Eye (tissue), 1 donor: ENCODE measurements at regions not wholly inside any gene's neighbourhood (a gene's known extent, or its start where the extent isn't known, plus 50 kb on each side); places are given as distances from the start of the nearest gene placed in this dataset.

Source experiments
- DNase-seq: peaks from one replicate; pipeline ENCODE4 v3.0.0-alpha.2; 2015

- peak; percentile 84 for DNase-seq
Measured at GRCh38 chr16:85312642-85313525, 200.6 kb upstream of the CIBAR2 start.

- peak; percentile 80 for DNase-seq
Measured at GRCh38 chr16:85313526-85314301, 201.4 kb upstream of the CIBAR2 start.

GRCh38 chr16:85314512-85314971 lies 202.3 kb upstream of the CIBAR2 start:
- DNase-seq: peak; percentile 53

- DNase-seq: no peak
Measured at GRCh38 chr16:85315866-85316265, 203.6 kb upstream of the CIBAR2 start.

- DNase-seq: peak; percentile 87
Measured at GRCh38 chr16:85316321-85316919, 204.1 kb upstream of the CIBAR2 start.

GRCh38 chr16:85316944-85317343 lies 204.7 kb upstream of the CIBAR2 start:
- no peak for DNase-seq

GRCh38 chr16:85317704-85318103 lies 205.4 kb upstream of the CIBAR2 start:
- no peak for DNase-seq

GRCh38 chr16:85319208-85319983 lies 207.1 kb upstream of the CIBAR2 start:
- DNase-seq: no peak

- DNase-seq: no peak
Measured at GRCh38 chr16:85319984-85320440, 207.7 kb upstream of the CIBAR2 start.

- DNase-seq: no peak
Measured at GRCh38 chr16:85320677-85321385, 208.6 kb upstream of the CIBAR2 start.

- peak; percentile 40 for DNase-seq
Measured at GRCh38 chr16:85321509-85322271, 209.4 kb upstream of the CIBAR2 start.

GRCh38 chr16:85323230-85323960 lies 211.1 kb upstream of the CIBAR2 start:
- no peak for DNase-seq

GRCh38 chr16:85323961-85324253 lies 211.6 kb upstream of the CIBAR2 start:
- DNase-seq: no peak

- DNase-seq: no peak
Measured at GRCh38 chr16:85324488-85324887, 212.2 kb upstream of the CIBAR2 start.

GRCh38 chr16:85326113-85326793 lies 214.0 kb upstream of the CIBAR2 start:
- no peak for DNase-seq

- DNase-seq: no peak
Measured at GRCh38 chr16:85326794-85327181, 214.5 kb upstream of the CIBAR2 start.

GRCh38 chr16:85327731-85328675 lies 215.7 kb upstream of the CIBAR2 start:
- DNase-seq: peak; percentile 96

- peak; percentile 91 for DNase-seq
Measured at GRCh38 chr16:85328676-85329058, 216.4 kb upstream of the CIBAR2 start.
